Posterior cingulate gyrus (tissue), 11 donors: ENCODE measurements at regions not wholly inside any gene's neighbourhood (a gene's known extent, or its start where the extent isn't known, plus 50 kb on each side); places are given as distances from the start of the nearest gene placed in this dataset.

Experiments used
- DNase-seq, 10 donors: peaks; one replicate each; pipeline versions ENCODE4 v3.0.0 to v3.0.0-alpha.2; 2020 to 2021; ENCODE audit warnings: mixed read lengths in 3 of 10
- intact Hi-C: fragments of 100-400 bp; cut with DNase I; formaldehyde crosslinking; loops from one replicate; pipeline ENCODE4 v1.15.1; 2023

GRCh38 chr2:5946225-5947115 lies 254.3 kb downstream of the SOX11 start:
- DNase-seq: no peak
- intact Hi-C loops: no loop called here

GRCh38 chr2:5950736-5951135 lies 258.6 kb downstream of the SOX11 start:
- intact Hi-C loops: no loop called here
- DNase-seq: no peak

- no peak for DNase-seq
- intact Hi-C loops: no loop called here
These were observed 259.3 kb downstream of the SOX11 start for GRCh38 chr2:5951471-5951870.

GRCh38 chr2:5953525-5953924 lies 261.3 kb downstream of the SOX11 start:
- no peak for DNase-seq
- intact Hi-C loops: no loop called here

GRCh38 chr2:5954509-5954908 lies 262.3 kb downstream of the SOX11 start:
- DNase-seq: no peak

GRCh38 chr2:5955921-5956320 lies 263.7 kb downstream of the SOX11 start:
- intact Hi-C loops: no loop called here
- DNase-seq: no peak

More at GRCh38 chr2:5954509-5954908, 262.3 kb downstream of the SOX11 start:
- intact Hi-C loops: no loop called here

GRCh38 chr2:5959836-5960820 lies 267.9 kb downstream of the SOX11 start:
- DNase-seq: no peak
- intact Hi-C loops: no loop called here

- intact Hi-C loops: no loop called here
- no peak for DNase-seq
These were observed 275.3 kb downstream of the SOX11 start for GRCh38 chr2:5967506-5967905.

GRCh38 chr2:5969303-5969702 lies 277.1 kb downstream of the SOX11 start:
- intact Hi-C loops: no loop called here
- DNase-seq: peak in 1 of 10 donors; percentile 71

- no peak for DNase-seq
These were observed 278.2 kb downstream of the SOX11 start for GRCh38 chr2:5970347-5970746.

GRCh38 chr2:5974477-5974876 lies 282.3 kb downstream of the SOX11 start:
- intact Hi-C loops: no loop called here

More at GRCh38 chr2:5970347-5970746, 278.2 kb downstream of the SOX11 start:
- intact Hi-C loops: no loop called here

GRCh38 chr2:5975401-5975800 lies 283.2 kb downstream of the SOX11 start:
- intact Hi-C loops: no loop called here
- no peak for DNase-seq

More at GRCh38 chr2:5974477-5974876, 282.3 kb downstream of the SOX11 start:
- peak in 1 of 10 donors; percentile 63 for DNase-seq

GRCh38 chr2:5976531-5977065 lies 284.4 kb downstream of the SOX11 start:
- DNase-seq: no peak
- intact Hi-C loops: no loop called here

- no peak for DNase-seq
- intact Hi-C loops: no loop called here
These were observed 285.3 kb downstream of the SOX11 start for GRCh38 chr2:5977477-5977876.

- intact Hi-C loops: no loop called here
- no peak for DNase-seq
These were observed 286.1 kb downstream of the SOX11 start for GRCh38 chr2:5978131-5978751.

GRCh38 chr2:5980450-5981190 lies 288.4 kb downstream of the SOX11 start:
- intact Hi-C loops: loop anchor here (10.0 kb wide), 1 partner anchor 94 kb away; no protein-coding TSS in a partner anchor
- DNase-seq: peak in 4 of 10 donors; percentile 14 to 85 (median 52)

- intact Hi-C loops: loop anchor here (2.0 to 10.0 kb wide), 2 partner anchors 48 to 92 kb away; no protein-coding TSS in a partner anchor
- peak in 1 of 10 donors; percentile 67 for DNase-seq
These were observed 290.2 kb downstream of the SOX11 start for GRCh38 chr2:5982193-5982902.

GRCh38 chr2:5982903-5983265 lies 290.7 kb downstream of the SOX11 start:
- intact Hi-C loops: loop anchor here (2.0 to 10.0 kb wide), 2 partner anchors 48 to 92 kb away; no protein-coding TSS in a partner anchor
- DNase-seq: no peak
